22Rv1 (cell line): ENCODE measurements at regions not wholly inside any gene's neighbourhood (a gene's known extent, or its start where the extent isn't known, plus 50 kb on each side); places are given as distances from the start of the nearest gene placed in this dataset.

ENCODE experiments used
- CTCF ChIP-seq: fragments of 450-650 bp; IDR thresholded peaks from 2 replicates; pipeline ENCODE4 v1.5.1; 2017; ENCODE audit warnings: mild to moderate bottlenecking
- ZFX ChIP-seq: fragments of 450-650 bp; IDR thresholded peaks from 2 replicates; pipeline ENCODE4 v1.6.1; 2017; ENCODE audit warnings: antibody characterized with exemption, borderline replicate concordance

GRCh38 chr14:25628390-25628789, 578.4 kb upstream of the STXBP6 start:
- no peak for TF ChIP-seq CTCF
- no peak for TF ChIP-seq ZFX
